ENCODE measurements at regions not wholly inside any gene's neighbourhood (a gene's known extent, or its start where the extent isn't known, plus 50 kb on each side); places are given as distances from the start of the nearest gene placed in this dataset.

GRCh38 chr7:28311670-28312069 is 100.6 kb upstream of the CREB5 start:
- Histone ChIP-seq H4K20me1 (replicated peaks; ENCODE audit: control insufficient read depth, insufficient read depth, low read length) (no peaks in the 10 kb centered on the region), H3K4me2 (ENCODE audit: insufficient read depth, low read length) (no peak overlapping the region), H3K9me1 (ENCODE audit: control insufficient read depth, insufficient read depth, low read length) (no peaks in the 10 kb centered on the region), H3K9me3 (replicated peaks; ENCODE audit: control insufficient read depth, insufficient read depth, low read depth, low read length) (no peaks in the 10 kb centered on the region), H3K4me3 (no peak overlapping the region), H3K79me2 (ENCODE audit: control insufficient read depth, insufficient read depth, low read length) (no peaks in the 10 kb centered on the region), H3K27ac (ENCODE audit: extremely low read depth, low read depth, low read length) (no peak overlapping the region), H3K36me3 (ENCODE audit: control insufficient read depth, insufficient read depth, low read length) (no peaks in the 10 kb centered on the region), H2AFZ (ENCODE audit: low read depth, low read length) (no peak overlapping the region), H3K4me1 (replicated peaks in 1 of 2; ENCODE audit: control insufficient read depth in 2 of 2, insufficient read depth in 2 of 2, low read length in 2 of 2) (no peaks in the 10 kb centered on the region), H3K9ac (ENCODE audit: insufficient read depth in 1 of 2, low read depth in 2 of 2, low read length in 2 of 2) (no peak overlapping the region; a peak in 1 of 4 replicates), H3K27me3 (ENCODE audit: control insufficient read depth in 2 of 2, insufficient read depth in 2 of 2, low read length in 2 of 2) (peaks cover 4 to 36% of the 10 kb centered on the region in 2 experiments; a peak in 3 of 5 replicates)
- POLR2A ChIA-PET = no interaction called here
- WGBS (ENCODE audit: insufficient coverage, low coverage, missing lambda C conversion rate) = under 1% methylated on average over 12 of the region's 12 CpGs
- FAIRE-seq (no peak), DNase-seq (ENCODE audit: extremely low read depth in 1 of 4, low spot score in 3 of 4) (no peak), ATAC-seq (peak; percentile 43; the same call in 1 of the 3 replicates)
- in situ Hi-C loops (cut with MboI) = no loop called here
- intact Hi-C loops (cut with micrococcal nuclease) = no loop called here
- no peak for TF ChIP-seq HDAC8 (tag; IDR thresholded peaks at IDR 0.05)
- TF ChIP-seq KAT2B (IDR thresholded peaks at IDR 0.05; ENCODE audit: low read depth, low read length) = no peak
- no peak for TF ChIP-seq FOXK1 (CRISPR knock-in tag; IDR thresholded peaks at IDR 0.05; ENCODE audit: borderline replicate concordance)
- TF ChIP-seq USF2 (CRISPR knock-in tag; IDR thresholded peaks at IDR 0.05) = peak; percentile 34; the same call in 1 of the 2 replicates
- CTCF ChIA-PET (ENCODE audit: low intra/inter-chr PET ratio) = no interaction called here
- no TSS peak for BruUV-seq (replicated peaks)

GRCh38 chr7:28312948-28313347 is 99.4 kb upstream of the CREB5 start:
- ChIA-PET CTCF (ENCODE audit: low intra/inter-chr PET ratio) (no interaction called here), POLR2A (no interaction called here)
- BruUV-seq (replicated peaks) = no TSS peak
- TF ChIP-seq MCM5 (IDR thresholded peaks at IDR 0.05; ENCODE audit: low read depth) = no peak
- no peak for TF ChIP-seq RFX1 (IDR thresholded peaks at IDR 0.05)
- no peak for TF ChIP-seq ZNF830 (CRISPR knock-in tag; IDR thresholded peaks at IDR 0.05)
- TF ChIP-seq PHB2 (IDR thresholded peaks at IDR 0.05; ENCODE audit: low read depth) = no peak
- no peak for TF ChIP-seq SIX5 (IDR thresholded peaks at IDR 0.05; ENCODE audit: borderline replicate concordance in 1 of 2, insufficient read depth in 1 of 2, low read depth in 1 of 2, low read length in 2 of 2)
- no peaks in the 10 kb centered on the region for H4K20me1 ChIP-seq (replicated peaks; ENCODE audit: control insufficient read depth, insufficient read depth, low read length)
- no peaks in the 10 kb centered on the region for H3K36me3 ChIP-seq (ENCODE audit: control insufficient read depth, insufficient read depth, low read length)
- H3K9me3 ChIP-seq (replicated peaks; ENCODE audit: control insufficient read depth, insufficient read depth, low read depth, low read length) = no peaks in the 10 kb centered on the region
- no peak overlapping the region for H3K9ac ChIP-seq (ENCODE audit: insufficient read depth in 1 of 2, low read depth in 2 of 2, low read length in 2 of 2)
- no peaks in the 10 kb centered on the region for H3K4me1 ChIP-seq (replicated peaks in 1 of 2; ENCODE audit: control insufficient read depth in 2 of 2, insufficient read depth in 2 of 2, low read length in 2 of 2)
- WGBS (ENCODE audit: insufficient coverage, low coverage, missing lambda C conversion rate) = 0% methylated on average over 6 of the region's 6 CpGs
- no peak for ATAC-seq
- DNase-seq (ENCODE audit: extremely low read depth in 1 of 4, low spot score in 3 of 4) = no peak
- FAIRE-seq = no peak
- no peaks in the 10 kb centered on the region for H3K9me1 ChIP-seq (ENCODE audit: control insufficient read depth, insufficient read depth, low read length)
- H2AFZ ChIP-seq (ENCODE audit: low read depth, low read length) = no peak overlapping the region
- intact Hi-C loops (cut with micrococcal nuclease) (no loop called here), in situ Hi-C loops (cut with MboI) (no loop called here)
- no peak overlapping the region for H3K27ac ChIP-seq (ENCODE audit: extremely low read depth, low read depth, low read length)
- no peaks in the 10 kb centered on the region for H3K79me2 ChIP-seq (ENCODE audit: control insufficient read depth, insufficient read depth, low read length)
- no peak overlapping the region for H3K4me3 ChIP-seq
- peaks cover 4 to 36% of the 10 kb centered on the region in 2 experiments; a peak in 3 of 5 replicates for H3K27me3 ChIP-seq (ENCODE audit: control insufficient read depth in 2 of 2, insufficient read depth in 2 of 2, low read length in 2 of 2)
- no peak overlapping the region for H3K4me2 ChIP-seq (ENCODE audit: insufficient read depth, low read length)
